Liver (tissue), 8 donors: ENCODE measurements at regions not wholly inside any gene's neighbourhood (a gene's known extent, or its start where the extent isn't known, plus 50 kb on each side); places are given as distances from the start of the nearest gene placed in this dataset.
A peak's percentile ranks its signal among the peaks of the same experiment; 100 is the strongest.

Experiments used
- DNase-seq: peaks from one replicate; pipeline ENCODE4 v3.0.0-alpha.2; 2017; ENCODE audit warnings: low spot score
- H3K27ac ChIP-seq, 2 donors: one replicate each; pipeline ENCODE4 v1.7.0; 2013; ENCODE audit warnings: inconsistent platforms in 2 of 2, low read length in 2 of 2, control low read depth in 1 of 2, low read depth in 1 of 2, mild to moderate bottlenecking in 1 of 2
- H3K27me3 ChIP-seq, 4 donors: one replicate each; pipeline versions ENCODE4 v1.6.1 to v1.7.0; 2013; ENCODE audit warnings: low read length in 3 of 4, inconsistent platforms in 1 of 4, mild to moderate bottlenecking in 1 of 4, moderate library complexity in 1 of 4; ENCODE audit not compliant: control insufficient read depth in 4 of 4, insufficient read depth in 4 of 4
- H3K36me3 ChIP-seq, 4 donors: one replicate each; pipeline versions ENCODE4 v1.6.1 to v1.7.0; 2013; ENCODE audit warnings: low read length in 3 of 4, mild to moderate bottlenecking in 3 of 4, low read depth in 1 of 4, moderate library complexity in 1 of 4; ENCODE audit not compliant: control insufficient read depth in 4 of 4, insufficient read depth in 3 of 4
- H3K4me1 ChIP-seq, 4 donors: one replicate each; pipeline versions ENCODE4 v1.6.1 to v1.7.0; 2013; ENCODE audit warnings: low read length in 3 of 4, mild to moderate bottlenecking in 3 of 4, moderate library complexity in 1 of 4; ENCODE audit not compliant: control insufficient read depth in 4 of 4, insufficient read depth in 4 of 4
- H3K4me3 ChIP-seq, 3 donors: one replicate each; pipeline versions ENCODE4 v1.6.1 to v1.7.0; 2013; ENCODE audit warnings: low read length in 3 of 3, control low read depth in 1 of 3, low read depth in 1 of 3, mild to moderate bottlenecking in 1 of 3
- H3K9ac ChIP-seq, 2 donors: one replicate each; pipeline ENCODE4 v1.7.0; 2013; ENCODE audit warnings: low read length in 2 of 2, mild to moderate bottlenecking in 2 of 2, moderate library complexity in 2 of 2, control low read depth in 1 of 2, low read depth in 1 of 2
- H3K9me3 ChIP-seq, 4 donors: one replicate each; pipeline versions ENCODE4 v1.6.1 to v1.7.0; 2013; ENCODE audit warnings: low read length in 3 of 4; ENCODE audit not compliant: control insufficient read depth in 4 of 4
- CTCF ChIP-seq: fragments of 150-350 bp; IDR thresholded peaks from 2 replicates; pipeline ENCODE4 v1.5.1; 2017; ENCODE audit warnings: improper control_type of control experiment, low read depth, low read length; ENCODE audit not compliant: missing input control
- EGR1 ChIP-seq, 2 donors: IDR thresholded peaks; 2 replicates each; pipeline ENCODE4 v1.6.1; 2016 to 2018; ENCODE audit warnings: antibody characterized with exemption in 2 of 2, low read depth in 2 of 2
- FOXA1 ChIP-seq: IDR thresholded peaks from 2 replicates; pipeline ENCODE4 v1.6.1; 2016; ENCODE audit warnings: antibody characterized with exemption
- GABPA ChIP-seq, 2 donors: IDR thresholded peaks in 1 of 2; conservative IDR thresholded peaks in 1 of 2; 2 replicates each; pipeline ENCODE4 v1.6.1; 2016; ENCODE audit warnings: antibody characterized with exemption in 2 of 2, mild to moderate bottlenecking in 1 of 2, moderate library complexity in 1 of 2
- HNF4A ChIP-seq, 2 donors: conservative IDR thresholded peaks; 2 replicates each; pipeline ENCODE4 v1.6.1; 2016; ENCODE audit warnings: antibody characterized with exemption in 2 of 2, mild to moderate bottlenecking in 2 of 2
- RAD21 ChIP-seq, 2 donors: IDR thresholded peaks; 2 replicates each; pipeline ENCODE4 v1.6.1; 2016; ENCODE audit warnings: antibody characterized with exemption in 2 of 2, mild to moderate bottlenecking in 2 of 2
- REST ChIP-seq: IDR thresholded peaks from 2 replicates; pipeline ENCODE4 v1.6.1; 2016; ENCODE audit warnings: antibody characterized with exemption, mild to moderate bottlenecking
- RXRA ChIP-seq, 2 donors: IDR thresholded peaks; 2 replicates each; pipeline ENCODE4 v1.6.1; 2017 to 2018; ENCODE audit warnings: antibody characterized with exemption in 2 of 2, mild to moderate bottlenecking in 1 of 2
- SP1 ChIP-seq: IDR thresholded peaks from 2 replicates; pipeline ENCODE4 v1.6.1; 2018; ENCODE audit warnings: antibody characterized with exemption, mild to moderate bottlenecking
- TAF1 ChIP-seq: conservative IDR thresholded peaks from 2 replicates; pipeline ENCODE4 v1.6.1; 2016; ENCODE audit warnings: antibody characterized with exemption, mild to moderate bottlenecking
- ZBTB33 ChIP-seq: IDR thresholded peaks from 2 replicates; pipeline ENCODE4 v1.6.1; 2016; ENCODE audit warnings: antibody characterized with exemption
- WGBS: extraction: QIAGEN DNeasy Blood & Tissue Kit; methylation state at CpG from one replicate; pipeline ENCODE4 v1.1.7; 2013; 5-methylcytosine and 5-hydroxymethylcytosine counted together
- donor health status: healthy.
- donor health status: healthy.
- donor health status: healthy.
- donor health status: healthy.
- donor health status: healthy.

- no peak for TF ChIP-seq RXRA (IDR thresholded peaks at IDR 0.05)
- no peak for TF ChIP-seq ZBTB33
- no peak for TF ChIP-seq RAD21 (IDR thresholded peaks at IDR 0.05)
- peak; percentile 89 for TF ChIP-seq REST
- Histone ChIP-seq H3K4me3 (no peak overlapping the region), H3K27ac (no peak overlapping the region), H3K4me1 (no peaks in the 10 kb centered on the region), H3K36me3 (no peaks in the 10 kb centered on the region), H3K9ac (no peak overlapping the region), H3K27me3 (no peaks in the 10 kb centered on the region), H3K9me3 (peaks cover 0 to 8% (median 2%) of the 10 kb centered on the region in 4 donors)
- 88% methylated on average over 2 of the region's 2 CpGs for WGBS
- DNase-seq, result no peak
Observed at GRCh38 chr6:139801571-139802321, 427.3 kb upstream of the CITED2 start.

GRCh38 chr6:139800837-139801236 lies 426.4 kb upstream of the CITED2 start:
- Histone ChIP-seq H3K9ac (no peak overlapping the region), H3K9me3 (peaks cover 0 to 8% (median 2%) of the 10 kb centered on the region in 4 donors), H3K27me3 (no peaks in the 10 kb centered on the region), H3K36me3 (no peaks in the 10 kb centered on the region), H3K27ac (no peak overlapping the region), H3K4me1 (no peaks in the 10 kb centered on the region), H3K4me3 (no peak overlapping the region)
- DNase-seq, result no peak
- TF ChIP-seq GABPA (IDR thresholded peaks at IDR 0.05 in 1 of 2, conservative IDR thresholded peaks at IDR 0.05 in 1 of 2), result no peak
- TF ChIP-seq SP1, result no peak
- TF ChIP-seq TAF1, result no peak
- TF ChIP-seq FOXA1, result no peak
- TF ChIP-seq ZBTB33, result no peak
- no peak for TF ChIP-seq RAD21 (IDR thresholded peaks at IDR 0.05)
- TF ChIP-seq RXRA (IDR thresholded peaks at IDR 0.05), result no peak
- no peak for TF ChIP-seq HNF4A (conservative IDR thresholded peaks at IDR 0.05)
- no peak for TF ChIP-seq EGR1 (IDR thresholded peaks at IDR 0.05; ENCODE audit: low read depth in 2 of 2)
- TF ChIP-seq REST, result no peak
- TF ChIP-seq CTCF, result no peak
- WGBS, result 82% methylated on average over 1 of the region's 1 CpG
